DND-41 (cell line): ENCODE measurements at regions not wholly inside any gene's neighbourhood (a gene's known extent, or its start where the extent isn't known, plus 50 kb on each side); places are given as distances from the start of the nearest gene placed in this dataset.
"Not testable (repeated sequence)": the region's sequence is repeated elsewhere in the genome, so short reads cannot be mapped to it uniquely, and the experiment has no call there.

ENCODE experiments used
- ATAC-seq: fragments of 200-7000 bp; cut with Tn5 transposase; 3 replicates; pipeline ENCODE4 v1.9.1; 2021; ENCODE audit warnings: low read depth; ENCODE audit not compliant: insufficient read depth
- DNase-seq: peaks from one replicate; pipeline ENCODE4 v3.0.0-alpha.2; 2020
- H2AFZ ChIP-seq: 2 replicates; pipeline ENCODE4 v1.6.0; 2012; ENCODE audit warnings: low read depth, low read length
- H3K27ac ChIP-seq: 2 replicates; pipeline ENCODE4 v1.5.1; 2012; ENCODE audit warnings: low read length, inconsistent platforms
- H3K27me3 ChIP-seq: fragments of 200-600 bp; sonication (generic); 2 replicates; pipeline ENCODE4 v1.6.0; 2012; ENCODE audit warnings: low read length, mild to moderate bottlenecking, inconsistent platforms; ENCODE audit not compliant: insufficient read depth, poor library complexity
- H3K36me3 ChIP-seq: 2 replicates; pipeline ENCODE4 v1.5.1; 2012; ENCODE audit warnings: low read length, inconsistent platforms; ENCODE audit not compliant: insufficient read depth
- H3K4me1 ChIP-seq: 2 replicates; pipeline ENCODE4 v1.5.1; 2012; ENCODE audit warnings: mild to moderate bottlenecking, low read length; ENCODE audit not compliant: insufficient read depth
- H3K4me2 ChIP-seq: 2 replicates; pipeline ENCODE4 v1.6.0; 2012; ENCODE audit warnings: mild to moderate bottlenecking, moderate library complexity, low read length, inconsistent platforms; ENCODE audit not compliant: insufficient read depth
- H3K4me3 ChIP-seq, 2 experiments: fragments of 200-600 bp in 1 of 2; shearing (Covaris generic) in 1 of 2; 2 replicates each; pipeline ENCODE4 v1.5.1; 2012 to 2016; ENCODE audit warnings: inconsistent platforms in 2 of 2, low read length in 2 of 2, mild to moderate bottlenecking in 2 of 2, low read depth in 1 of 2, moderate library complexity in 1 of 2
- H3K79me2 ChIP-seq: 2 replicates; pipeline ENCODE4 v1.6.0; 2012; ENCODE audit warnings: low read length, inconsistent platforms; ENCODE audit not compliant: insufficient read depth
- H3K9ac ChIP-seq: 2 replicates; pipeline ENCODE4 v1.6.0; 2012; ENCODE audit warnings: low read depth, mild to moderate bottlenecking, inconsistent platforms, low read length, moderate library complexity
- H3K9me3 ChIP-seq: 2 replicates; pipeline ENCODE4 v1.5.1; 2012; ENCODE audit warnings: low read length, moderate library complexity, mild to moderate bottlenecking, inconsistent platforms; ENCODE audit not compliant: insufficient read depth, severe bottlenecking
- H4K20me1 ChIP-seq: 2 replicates; pipeline ENCODE4 v1.6.0; 2012; ENCODE audit warnings: low read length; ENCODE audit not compliant: insufficient read depth
- EZH2 ChIP-seq: IDR thresholded peaks from 3 replicates; pipeline ENCODE4 v1.6.1; 2012; ENCODE audit warnings: borderline replicate concordance, low read depth, mild to moderate bottlenecking, moderate library complexity, low read length, inconsistent platforms; ENCODE audit not compliant: severe bottlenecking
- TF ChIP-seq, protein P1 (sequence below): IDR thresholded peaks from 2 replicates; pipeline ENCODE4 v1.5.1; 2012; ENCODE audit warnings: borderline replicate concordance, low read length, moderate library complexity, mild to moderate bottlenecking; ENCODE audit not compliant: poor library complexity, severe bottlenecking; ENCODE audit errors: extremely low read depth

DNA sequence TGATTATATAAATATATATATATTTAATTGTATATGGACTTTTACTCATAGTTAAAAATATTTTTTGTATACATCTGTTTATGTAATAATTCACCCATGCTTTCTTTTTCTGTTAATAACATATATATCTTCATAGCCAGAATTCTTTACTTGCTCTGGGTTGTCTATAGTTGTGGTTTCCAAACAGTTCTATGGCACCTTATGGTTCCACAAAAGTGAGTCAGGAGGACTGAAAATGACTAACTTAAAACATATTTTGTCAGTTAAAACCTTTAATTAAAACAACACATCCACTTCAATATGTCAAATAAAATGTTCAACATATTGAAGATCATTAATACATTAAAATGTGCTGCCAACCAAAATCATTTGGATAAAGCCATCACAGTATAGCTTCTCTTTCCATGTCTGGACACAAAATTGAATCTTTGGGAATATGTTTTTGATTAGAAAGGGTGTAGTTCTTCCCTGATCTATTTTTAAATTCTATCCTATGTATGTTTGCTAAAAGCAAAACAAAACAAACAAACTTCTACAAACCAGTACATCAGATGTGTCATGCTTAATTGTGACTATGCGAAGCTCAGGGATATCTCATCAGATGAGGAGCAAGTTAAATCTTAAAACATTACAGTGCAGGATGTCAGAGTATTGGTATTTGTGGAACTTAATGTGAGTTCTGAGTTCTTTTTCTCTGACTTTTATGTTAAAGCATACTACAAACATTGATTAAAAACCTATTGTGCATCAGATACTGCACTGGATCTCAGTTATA lies 1488.4 kb upstream of the TENM4 start:
- no peak overlapping the region for H3K4me3 ChIP-seq
- no peaks in the 10 kb centered on the region for H3K27me3 ChIP-seq
- no peaks in the 10 kb centered on the region for H3K79me2 ChIP-seq
- no peak for DNase-seq
- no peak overlapping the region for H3K27ac ChIP-seq
- H4K20me1 ChIP-seq, result no peaks in the 10 kb centered on the region
- no peaks in the 10 kb centered on the region for H3K9me3 ChIP-seq
- no peak overlapping the region for H2AFZ ChIP-seq
- TF ChIP-seq, protein P1, sequence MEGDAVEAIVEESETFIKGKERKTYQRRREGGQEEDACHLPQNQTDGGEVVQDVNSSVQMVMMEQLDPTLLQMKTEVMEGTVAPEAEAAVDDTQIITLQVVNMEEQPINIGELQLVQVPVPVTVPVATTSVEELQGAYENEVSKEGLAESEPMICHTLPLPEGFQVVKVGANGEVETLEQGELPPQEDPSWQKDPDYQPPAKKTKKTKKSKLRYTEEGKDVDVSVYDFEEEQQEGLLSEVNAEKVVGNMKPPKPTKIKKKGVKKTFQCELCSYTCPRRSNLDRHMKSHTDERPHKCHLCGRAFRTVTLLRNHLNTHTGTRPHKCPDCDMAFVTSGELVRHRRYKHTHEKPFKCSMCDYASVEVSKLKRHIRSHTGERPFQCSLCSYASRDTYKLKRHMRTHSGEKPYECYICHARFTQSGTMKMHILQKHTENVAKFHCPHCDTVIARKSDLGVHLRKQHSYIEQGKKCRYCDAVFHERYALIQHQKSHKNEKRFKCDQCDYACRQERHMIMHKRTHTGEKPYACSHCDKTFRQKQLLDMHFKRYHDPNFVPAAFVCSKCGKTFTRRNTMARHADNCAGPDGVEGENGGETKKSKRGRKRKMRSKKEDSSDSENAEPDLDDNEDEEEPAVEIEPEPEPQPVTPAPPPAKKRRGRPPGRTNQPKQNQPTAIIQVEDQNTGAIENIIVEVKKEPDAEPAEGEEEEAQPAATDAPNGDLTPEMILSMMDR, result no peak
- no peak for TF ChIP-seq EZH2
- H3K9ac ChIP-seq, result no peak overlapping the region
- H3K36me3 ChIP-seq, result no peaks in the 10 kb centered on the region
- no peak overlapping the region for H3K4me2 ChIP-seq
- no peaks in the 10 kb centered on the region for H3K4me1 ChIP-seq
- ATAC-seq, result no peak

DNA sequence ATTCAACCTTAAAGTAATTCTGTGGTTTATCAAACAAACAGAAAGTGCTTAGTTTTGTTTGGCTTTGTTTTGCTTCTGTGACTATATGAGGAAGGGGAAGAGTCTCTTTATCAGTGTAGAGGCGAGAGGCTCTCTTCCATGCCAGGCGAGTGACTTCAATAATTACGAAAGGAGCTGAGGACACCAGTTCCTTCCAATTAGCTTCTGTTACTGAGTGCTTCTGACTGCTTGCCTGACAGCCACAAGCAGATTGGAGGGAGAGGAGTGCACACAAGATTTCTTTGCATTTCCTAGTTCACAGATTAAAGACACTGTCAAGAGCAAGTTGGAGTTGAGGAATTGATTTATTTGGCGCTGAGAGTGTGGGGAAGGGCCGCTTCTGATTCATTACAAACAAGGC lies 1484.5 kb upstream of the TENM4 start:
- no peaks in the 10 kb centered on the region for H3K27me3 ChIP-seq
- TF ChIP-seq EZH2, result no peak
- TF ChIP-seq, protein P1, result no peak
- H3K4me1 ChIP-seq, result no peaks in the 10 kb centered on the region
- ATAC-seq, result no peak
- no peaks in the 10 kb centered on the region for H3K36me3 ChIP-seq
- no peaks in the 10 kb centered on the region for H3K9me3 ChIP-seq
- no peak overlapping the region for H2AFZ ChIP-seq
- no peaks in the 10 kb centered on the region for H3K79me2 ChIP-seq
- H3K9ac ChIP-seq, result no peak overlapping the region
- H4K20me1 ChIP-seq, result no peaks in the 10 kb centered on the region
- no peak for DNase-seq
- H3K4me3 ChIP-seq, result no peak overlapping the region
- H3K27ac ChIP-seq, result no peak overlapping the region
- no peak overlapping the region for H3K4me2 ChIP-seq

DNA sequence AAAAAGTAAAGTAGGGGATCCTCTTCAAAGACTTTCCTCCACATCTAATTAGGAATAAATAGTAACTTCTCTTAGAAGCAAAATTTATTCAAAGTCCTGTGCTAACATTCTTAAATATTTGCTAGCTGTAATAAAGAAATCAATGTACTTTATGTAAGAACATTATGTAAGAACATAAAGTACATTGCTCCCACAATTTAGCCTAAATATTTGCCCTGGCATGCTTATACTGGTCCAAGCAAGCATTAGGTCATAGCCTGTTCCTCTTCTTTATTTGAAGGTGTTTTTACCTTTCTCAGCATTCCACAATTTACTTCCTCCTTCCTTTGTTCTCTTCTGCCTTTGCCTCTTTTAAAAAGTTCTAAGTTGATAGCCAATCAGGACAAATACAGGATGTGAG lies 1480.5 kb upstream of the TENM4 start:
- not testable (repeated sequence) for H3K4me1 ChIP-seq, H3K4me3 ChIP-seq, H3K27ac ChIP-seq, H2AFZ ChIP-seq, DNase-seq, H3K27me3 ChIP-seq, H3K9me3 ChIP-seq, H3K4me2 ChIP-seq, H3K9ac ChIP-seq, H4K20me1 ChIP-seq, H3K36me3 ChIP-seq, H3K79me2 ChIP-seq, ATAC-seq

DNA sequence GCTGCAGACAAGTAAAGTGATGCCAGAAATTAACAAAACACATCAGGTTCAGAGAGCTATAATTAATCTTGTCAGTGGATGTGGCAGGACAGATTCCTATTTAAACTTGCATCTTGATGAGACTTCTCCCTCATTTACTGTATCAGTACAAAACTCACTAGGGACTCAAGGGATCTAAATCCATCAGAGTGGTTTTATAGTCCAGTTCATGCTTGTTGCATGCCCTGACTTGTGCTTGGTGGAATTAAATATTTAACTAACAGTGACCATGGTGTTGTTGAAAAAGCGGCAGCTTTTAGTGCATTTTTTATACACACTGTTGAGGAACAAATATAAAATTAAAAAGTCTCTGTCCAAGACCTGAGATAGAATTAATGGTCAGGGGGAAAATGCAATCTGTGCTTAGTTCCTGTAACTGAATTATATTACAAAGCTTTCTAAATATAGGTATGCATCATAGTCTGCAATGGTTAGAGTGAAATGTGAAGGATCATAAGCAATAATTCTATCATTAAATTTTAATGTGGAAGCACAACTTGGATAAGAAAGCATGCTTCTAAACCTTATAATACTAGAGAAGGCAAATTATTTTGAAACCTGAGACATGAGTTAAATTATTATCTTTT lies 1475.5 kb upstream of the TENM4 start:
- no peak overlapping the region for H3K9ac ChIP-seq
- TF ChIP-seq, protein P1, result no peak
- TF ChIP-seq EZH2, result no peak
- no peaks in the 10 kb centered on the region for H3K4me1 ChIP-seq
- no peak overlapping the region for H3K4me2 ChIP-seq
- H3K36me3 ChIP-seq, result no peaks in the 10 kb centered on the region
- ATAC-seq (no peak), DNase-seq (no peak)
- no peak overlapping the region for H2AFZ ChIP-seq
- no peaks in the 10 kb centered on the region for H3K27me3 ChIP-seq
- no peak overlapping the region for H3K27ac ChIP-seq
- no peaks in the 10 kb centered on the region for H4K20me1 ChIP-seq
- H3K9me3 ChIP-seq, result no peaks in the 10 kb centered on the region
- no peak overlapping the region for H3K4me3 ChIP-seq
- no peaks in the 10 kb centered on the region for H3K79me2 ChIP-seq
